HL-60/S4 treated with phorbol 12-myristate 13-acetate at 8.2 ng/mL for 4 days and 3 days (cell line): ENCODE measurements at regions not wholly inside any gene's neighbourhood (a gene's known extent, or its start where the extent isn't known, plus 50 kb on each side); places are given as distances from the start of the nearest gene placed in this dataset.

Source experiments
- in situ Hi-C: fragments of 300-500 bp; cut with MboI; formaldehyde crosslinking; loops from 2 replicates; pipeline ENCODE4 v1.15.0; 2022; ENCODE audit warnings: low sequenced_read_pairs

- in situ Hi-C loops = no loop called here
These were observed 424.9 kb upstream of the IRX4 start for GRCh38 chr5:2307631-2308030.

- in situ Hi-C loops = no loop called here
These were observed 424.0 kb upstream of the IRX4 start for GRCh38 chr5:2306711-2307110.

GRCh38 chr5:2303431-2304100, 420.8 kb upstream of the IRX4 start:
- in situ Hi-C loops = no loop called here

GRCh38 chr5:2302169-2302568, 419.4 kb upstream of the IRX4 start:
- in situ Hi-C loops = no loop called here

GRCh38 chr5:2300861-2301574, 418.3 kb upstream of the IRX4 start:
- in situ Hi-C loops = no loop called here

GRCh38 chr5:2300421-2300820, 417.7 kb upstream of the IRX4 start:
- in situ Hi-C loops = no loop called here

GRCh38 chr5:2299388-2300220, 416.9 kb upstream of the IRX4 start:
- in situ Hi-C loops = no loop called here

GRCh38 chr5:2298781-2299180, 416.1 kb upstream of the IRX4 start:
- in situ Hi-C loops = no loop called here

GRCh38 chr5:2297991-2298390, 415.3 kb upstream of the IRX4 start:
- in situ Hi-C loops = no loop called here

GRCh38 chr5:2295476-2295875, 412.8 kb upstream of the IRX4 start:
- in situ Hi-C loops = no loop called here

- in situ Hi-C loops = no loop called here
These were observed 411.2 kb upstream of the IRX4 start for GRCh38 chr5:2293906-2294305.

GRCh38 chr5:2291146-2291840, 408.6 kb upstream of the IRX4 start:
- in situ Hi-C loops = no loop called here

GRCh38 chr5:2289380-2289779, 406.7 kb upstream of the IRX4 start:
- in situ Hi-C loops = no loop called here

GRCh38 chr5:2288968-2289367, 406.2 kb upstream of the IRX4 start:
- in situ Hi-C loops = no loop called here

- in situ Hi-C loops = no loop called here
These were observed 405.7 kb upstream of the IRX4 start for GRCh38 chr5:2288466-2288865.

GRCh38 chr5:2286250-2286649, 403.5 kb upstream of the IRX4 start:
- in situ Hi-C loops = no loop called here

- in situ Hi-C loops = no loop called here
These were observed 402.0 kb upstream of the IRX4 start for GRCh38 chr5:2284678-2285077.

- in situ Hi-C loops = no loop called here
These were observed 400.8 kb upstream of the IRX4 start for GRCh38 chr5:2283481-2284045.

- in situ Hi-C loops = no loop called here
These were observed 400.2 kb upstream of the IRX4 start for GRCh38 chr5:2282893-2283292.

- in situ Hi-C loops = no loop called here
These were observed 399.4 kb upstream of the IRX4 start for GRCh38 chr5:2282034-2282690.
